AG04449 (cell line): ENCODE measurements at regions not wholly inside any gene's neighbourhood (a gene's known extent, or its start where the extent isn't known, plus 50 kb on each side); places are given as distances from the start of the nearest gene placed in this dataset.
A peak's percentile ranks its signal among the peaks of the same experiment; 100 is the strongest.

Experiments
- CTCF ChIA-PET: fragments of 350-600 bp; formaldehyde crosslinking; extraction: SDS; loops from one replicate; lab custom pipeline; 2021; ENCODE audit warnings: antibody characterized with exemption; lab: Yijun Ruan, JAX
- POLR2A ChIA-PET: fragments of 400-600, 350-600 bp; formaldehyde crosslinking; extraction: SDS; loops from one replicate; lab custom pipeline; 2020; ENCODE audit warnings: antibody characterized with exemption, inconsistent platforms; lab: Yijun Ruan, JAX
- DNase-seq: peaks from one replicate; pipeline ENCODE4 v3.0.0-alpha.2; 2010; ENCODE audit warnings: low read depth, low spot score
- H3K4me3 ChIP-seq: 2 replicates; pipeline ENCODE4 v1.5.1; 2011; ENCODE audit warnings: low read depth, mild to moderate bottlenecking, control low read depth, low read length
- CTCF ChIP-seq: IDR thresholded peaks from one replicate; pipeline ENCODE4 v1.5.1; 2011; ENCODE audit warnings: mild to moderate bottlenecking, moderate library complexity, low read length, control low read depth, inconsistent platforms; ENCODE audit not compliant: insufficient read depth; ENCODE audit errors: missing control alignments

DNA sequence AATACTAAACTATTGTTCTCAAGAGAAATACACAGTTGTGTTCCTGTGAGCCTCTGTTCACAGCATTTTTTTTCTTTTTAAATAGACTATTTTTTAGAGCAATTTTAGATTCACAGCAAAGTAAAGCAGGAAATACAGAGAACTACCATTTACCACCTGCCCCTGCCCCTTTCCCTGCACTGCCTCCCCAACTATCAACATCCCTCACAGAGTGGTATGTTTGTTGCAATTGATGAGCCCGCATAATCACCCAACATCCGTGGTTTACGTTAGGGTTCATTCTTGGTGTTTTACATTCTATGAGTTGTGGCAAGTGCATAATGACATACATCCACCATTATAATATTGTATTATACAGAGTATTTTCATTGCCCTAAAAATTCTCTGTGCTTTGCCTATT, 71.6 kb upstream of the TNFAIP3 start:
- ChIA-PET POLR2A (no interaction called here), CTCF (interaction anchor here (1.1 to 2.0 kb wide), 4 partner anchors 8 to 72 kb away, joined by 4 to 8 read pairs (median 5); partner anchors contain the start of gene TNFAIP3)
- no peak for TF ChIP-seq CTCF
- no peak for DNase-seq
- no peak overlapping the region for H3K4me3 ChIP-seq

DNA sequence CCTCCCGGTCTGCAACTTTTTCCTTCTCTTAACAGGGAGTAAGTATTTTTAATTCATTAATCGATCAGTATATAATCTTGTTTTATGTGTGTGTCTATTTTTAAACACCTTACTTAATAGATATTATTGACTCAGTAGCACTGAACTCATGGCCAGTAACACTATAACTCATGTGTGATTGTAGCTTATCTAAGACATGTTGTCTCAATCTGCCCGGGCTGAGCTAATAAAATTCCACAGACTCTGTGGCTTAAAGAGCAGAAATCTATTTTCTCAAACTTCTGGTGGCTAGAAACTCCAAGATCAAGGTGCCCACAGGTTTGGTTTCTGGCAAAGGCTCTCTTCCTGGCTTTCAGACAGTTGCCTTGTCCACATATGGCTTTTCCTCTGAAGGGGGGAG, 68.8 kb upstream of the TNFAIP3 start:
- ChIA-PET CTCF (interaction anchor here (1.0 to 4.0 kb wide), 12 partner anchors 10 to 149 kb away, joined by 3 to 26 read pairs (median 9); no protein-coding TSS in a partner anchor), POLR2A (no interaction called here)
- no peak for TF ChIP-seq CTCF
- DNase-seq, result no peak
- H3K4me3 ChIP-seq, result no peak overlapping the region

DNA sequence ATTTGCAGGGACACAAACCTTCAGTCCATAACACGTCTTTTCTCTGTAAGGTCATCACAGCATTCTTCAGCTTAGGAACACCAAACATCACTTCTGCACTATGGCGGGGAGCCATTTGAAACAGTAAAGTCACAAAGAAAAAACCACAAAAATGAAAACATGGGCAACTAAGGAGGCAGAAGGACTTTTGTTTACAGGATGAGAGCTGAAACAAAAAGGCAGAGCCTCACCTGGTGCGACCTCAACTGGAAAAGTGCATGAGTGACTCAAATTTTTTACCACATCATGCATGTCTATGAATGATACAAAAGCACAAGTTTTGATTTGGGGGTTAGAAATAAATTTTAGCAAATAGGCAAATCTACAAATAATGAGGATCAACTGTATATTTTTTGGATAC, 68.2 kb upstream of the TNFAIP3 start:
- DNase-seq, result no peak
- no peak for TF ChIP-seq CTCF
- H3K4me3 ChIP-seq, result no peak overlapping the region
- CTCF ChIA-PET, result interaction anchor here (1.0 to 4.0 kb wide), 13 partner anchors 9 to 183 kb away, joined by 3 to 26 read pairs (median 8); no protein-coding TSS in a partner anchor
- POLR2A ChIA-PET, result interaction anchor here (1.3 kb wide), 1 partner anchor 68 kb away, joined by 3 read pairs; the partner anchor contains the start of gene TNFAIP3

- ChIA-PET POLR2A (interaction anchor here (1.3 kb wide), 1 partner anchor 67 kb away, joined by 3 read pairs; the partner anchor contains the start of gene TNFAIP3), CTCF (interaction anchor here (0.6 to 4.0 kb wide), 24 partner anchors 8 to 1539 kb away, joined by 3 to 26 read pairs (median 5); no protein-coding TSS in a partner anchor)
- no peak overlapping the region for H3K4me3 ChIP-seq
- peak; percentile 35 for TF ChIP-seq CTCF
- no peak for DNase-seq
These were observed 67.0 kb upstream of the TNFAIP3 start for GRCh38 chr6:137799950-137800568.

- POLR2A ChIA-PET, result no interaction called here
- CTCF ChIA-PET, result interaction anchor here (1.0 to 4.0 kb wide), 5 partner anchors 10 to 146 kb away, joined by 3 to 22 read pairs (median 6); no protein-coding TSS in a partner anchor
These were observed 66.3 kb upstream of the TNFAIP3 start for GRCh38 chr6:137800762-137801161.

More at GRCh38 chr6:137800762-137801161, 66.3 kb upstream of the TNFAIP3 start:
- TF ChIP-seq CTCF, result no peak
- no peak for DNase-seq
- no peak overlapping the region for H3K4me3 ChIP-seq
